H9 (cell line): ENCODE measurements at regions not wholly inside any gene's neighbourhood (a gene's known extent, or its start where the extent isn't known, plus 50 kb on each side); places are given as distances from the start of the nearest gene placed in this dataset.

Experiments used
- DNase-seq: peaks from one replicate; pipeline ENCODE4 v3.0.0-alpha.2; 2017
- H2AFZ ChIP-seq: one replicate; pipeline ENCODE4 v1.6.1; 2013; ENCODE audit warnings: mild to moderate bottlenecking, low read length, control low read depth, moderate library complexity
- H2AK5ac ChIP-seq: 2 replicates; pipeline ENCODE4 v1.6.1; 2013; ENCODE audit warnings: low read length, control low read depth, mixed read lengths; ENCODE audit not compliant: insufficient read length
- H2BK120ac ChIP-seq: one replicate; pipeline ENCODE4 v1.6.1; 2013; ENCODE audit warnings: low read depth, mild to moderate bottlenecking, low read length, control low read depth, inconsistent platforms; ENCODE audit not compliant: poor library complexity, severe bottlenecking
- H2BK12ac ChIP-seq: 2 replicates; pipeline ENCODE4 v1.6.1; 2013; ENCODE audit warnings: low read length, control low read depth, mixed read lengths, low read depth; ENCODE audit not compliant: insufficient read length
- H2BK15ac ChIP-seq: 2 replicates; pipeline ENCODE4 v1.6.1; 2013; ENCODE audit warnings: low read depth, low read length, control low read depth
- H2BK20ac ChIP-seq: one replicate; pipeline ENCODE4 v1.6.1; 2013; ENCODE audit warnings: low read depth, mild to moderate bottlenecking, low read length, control low read depth, inconsistent platforms; ENCODE audit not compliant: poor library complexity, severe bottlenecking
- H2BK5ac ChIP-seq: 2 replicates; pipeline ENCODE4 v1.6.1; 2013; ENCODE audit warnings: low read length, control low read depth, mixed read lengths; ENCODE audit not compliant: insufficient read length
- H3K14ac ChIP-seq: 2 replicates; pipeline ENCODE4 v1.6.1; 2013; ENCODE audit warnings: low read length, control low read depth; ENCODE audit not compliant: insufficient read depth
- H3K18ac ChIP-seq: 2 replicates; pipeline ENCODE4 v1.6.1; 2013; ENCODE audit warnings: low read depth, mild to moderate bottlenecking, mixed read lengths, low read length, control low read depth; ENCODE audit not compliant: insufficient read length
- H3K23ac ChIP-seq: 2 replicates; pipeline ENCODE4 v1.6.1; 2013; ENCODE audit warnings: low read length, control low read depth, mixed read lengths, low read depth; ENCODE audit not compliant: insufficient read length
- H3K23me2 ChIP-seq: 2 replicates; pipeline ENCODE4 v1.6.1; 2013; ENCODE audit warnings: low read depth, mild to moderate bottlenecking, mixed read lengths, low read length, control low read depth; ENCODE audit not compliant: insufficient read length, poor library complexity, severe bottlenecking
- H3K27ac ChIP-seq: 2 replicates; pipeline ENCODE4 v1.5.1; 2013; ENCODE audit warnings: low read length, control low read depth, mixed read lengths, low read depth; ENCODE audit not compliant: insufficient read length
- H3K27me3 ChIP-seq: 2 replicates; pipeline ENCODE4 v1.6.1; 2013; ENCODE audit warnings: low read length, control low read depth, inconsistent platforms; ENCODE audit not compliant: insufficient read depth
- H3K4ac ChIP-seq: 2 replicates; pipeline ENCODE4 v1.6.1; 2013; ENCODE audit warnings: low read depth, mild to moderate bottlenecking, control low read depth, inconsistent platforms, low read length, moderate library complexity
- H3K4me1 ChIP-seq: 2 replicates; pipeline ENCODE4 v1.6.1; 2013; ENCODE audit warnings: low read length, control low read depth, inconsistent platforms; ENCODE audit not compliant: insufficient read depth
- H3K4me2 ChIP-seq: 2 replicates; pipeline ENCODE4 v1.6.1; 2013; ENCODE audit warnings: low read length, control low read depth, mixed read lengths; ENCODE audit not compliant: insufficient read length, insufficient read depth
- H3K56ac ChIP-seq: 2 replicates; pipeline ENCODE4 v1.6.1; 2013; ENCODE audit warnings: low read depth, mild to moderate bottlenecking, mixed read lengths, low read length, control low read depth; ENCODE audit not compliant: insufficient read length
- H3K79me1 ChIP-seq: 2 replicates; pipeline ENCODE4 v1.6.1; 2013; ENCODE audit warnings: low read depth, mild to moderate bottlenecking, moderate library complexity, low read length, control low read depth, inconsistent platforms; ENCODE audit not compliant: insufficient read depth, poor library complexity, severe bottlenecking
- H3K79me2 ChIP-seq: 2 replicates; pipeline ENCODE4 v1.6.1; 2013; ENCODE audit warnings: low read length, control low read depth, inconsistent platforms; ENCODE audit not compliant: insufficient read depth
- H3K9ac ChIP-seq: 2 replicates; pipeline ENCODE4 v1.6.1; 2013; ENCODE audit warnings: low read length, control low read depth, mixed read lengths; ENCODE audit not compliant: insufficient read length; ENCODE audit errors: extremely low read depth
- H3K9me3 ChIP-seq: one replicate; pipeline ENCODE4 v1.6.1; 2013; ENCODE audit warnings: low read depth, low read length, inconsistent platforms; ENCODE audit not compliant: control insufficient read depth
- H3T11ph ChIP-seq: one replicate; pipeline ENCODE4 v1.6.1; 2013; ENCODE audit warnings: mild to moderate bottlenecking, low read length, control low read depth, inconsistent platforms
- H4K20me1 ChIP-seq: one replicate; pipeline ENCODE4 v1.6.1; 2013; ENCODE audit not compliant: control insufficient read depth, insufficient read length, insufficient read depth
- H4K5ac ChIP-seq: 2 replicates; pipeline ENCODE4 v1.6.1; 2013; ENCODE audit warnings: low read depth, mild to moderate bottlenecking, mixed read lengths, low read length, control low read depth; ENCODE audit not compliant: insufficient read length
- H4K8ac ChIP-seq: replicated peaks from 2 replicates; pipeline ENCODE4 v1.6.1; 2013; ENCODE audit warnings: low read length, control low read depth, mixed read lengths, low read depth; ENCODE audit not compliant: insufficient read length
- H4K91ac ChIP-seq: 2 replicates; pipeline ENCODE4 v1.6.1; 2013; ENCODE audit warnings: low read depth, mild to moderate bottlenecking, moderate library complexity, mixed read lengths, low read length, control low read depth; ENCODE audit not compliant: insufficient read length
- H3K27ac Mint-ChIP-seq, 3 experiments: 2 replicates in 2 of 3; 3 replicates in 1 of 3; pipeline ENCODE4 v1.8.0; 2020 to 2021; ENCODE audit warnings: mixed read lengths in 3 of 3, mild to moderate bottlenecking in 1 of 3, moderate library complexity in 1 of 3
- H3K27me3 Mint-ChIP-seq: 2 replicates; pipeline ENCODE4 v1.8.0; 2021; ENCODE audit warnings: low read depth, mild to moderate bottlenecking, moderate library complexity, mixed read lengths
- H3K36me3 Mint-ChIP-seq, 3 experiments: 2 replicates in 2 of 3; 3 replicates in 1 of 3; pipeline ENCODE4 v1.8.0; 2020 to 2021; ENCODE audit warnings: low read depth in 3 of 3, mixed read lengths in 3 of 3; ENCODE audit not compliant: insufficient read depth in 1 of 3
- H3K4me1 Mint-ChIP-seq, 2 experiments: 2 replicates each; pipeline ENCODE4 v1.8.0; 2020; ENCODE audit warnings: mixed read lengths in 2 of 2
- H3K4me3 Mint-ChIP-seq, 2 experiments: 2 replicates in 1 of 2; 3 replicates in 1 of 2; pipeline ENCODE4 v1.8.0; 2020 to 2021; ENCODE audit warnings: mild to moderate bottlenecking in 2 of 2, mixed read lengths in 2 of 2, moderate library complexity in 1 of 2
- H3K9me3 Mint-ChIP-seq, 2 experiments: 2 replicates in 1 of 2; 3 replicates in 1 of 2; pipeline ENCODE4 v1.8.0; 2020; ENCODE audit warnings: mild to moderate bottlenecking in 2 of 2, mixed read lengths in 2 of 2, moderate library complexity in 1 of 2
- WGBS: extraction: QIAGEN DNeasy Blood & Tissue Kit; methylation state at CpG from one replicate; pipeline ENCODE4 v1.1.7; 2013; ENCODE audit warnings: missing lambda C conversion rate, low lambda C conversion rate, mixed read lengths; ENCODE audit not compliant: insufficient read length; ENCODE audit errors: extremely low coverage; 5-methylcytosine and 5-hydroxymethylcytosine counted together
- TF ChIP-seq, protein P1 (sequence below): fragments of 200-600 bp; sonication (generic); conservative IDR thresholded peaks from 3 replicates; pipeline ENCODE4 v1.8.0; 2021; ENCODE audit warnings: antibody characterized with exemption, mild to moderate bottlenecking

GRCh38 chr3:153095441-153095840, 66.6 kb upstream of the RAP2B start:
- H2BK12ac ChIP-seq = no peak overlapping the region
- H3K9me3 ChIP-seq = no peaks in the 10 kb centered on the region
- H3K23ac ChIP-seq = no peak overlapping the region
- H3K4me2 ChIP-seq = no peak overlapping the region
- no peak overlapping the region for H2AK5ac ChIP-seq
- H3K56ac ChIP-seq = no peak overlapping the region
- TF ChIP-seq, protein P1, sequence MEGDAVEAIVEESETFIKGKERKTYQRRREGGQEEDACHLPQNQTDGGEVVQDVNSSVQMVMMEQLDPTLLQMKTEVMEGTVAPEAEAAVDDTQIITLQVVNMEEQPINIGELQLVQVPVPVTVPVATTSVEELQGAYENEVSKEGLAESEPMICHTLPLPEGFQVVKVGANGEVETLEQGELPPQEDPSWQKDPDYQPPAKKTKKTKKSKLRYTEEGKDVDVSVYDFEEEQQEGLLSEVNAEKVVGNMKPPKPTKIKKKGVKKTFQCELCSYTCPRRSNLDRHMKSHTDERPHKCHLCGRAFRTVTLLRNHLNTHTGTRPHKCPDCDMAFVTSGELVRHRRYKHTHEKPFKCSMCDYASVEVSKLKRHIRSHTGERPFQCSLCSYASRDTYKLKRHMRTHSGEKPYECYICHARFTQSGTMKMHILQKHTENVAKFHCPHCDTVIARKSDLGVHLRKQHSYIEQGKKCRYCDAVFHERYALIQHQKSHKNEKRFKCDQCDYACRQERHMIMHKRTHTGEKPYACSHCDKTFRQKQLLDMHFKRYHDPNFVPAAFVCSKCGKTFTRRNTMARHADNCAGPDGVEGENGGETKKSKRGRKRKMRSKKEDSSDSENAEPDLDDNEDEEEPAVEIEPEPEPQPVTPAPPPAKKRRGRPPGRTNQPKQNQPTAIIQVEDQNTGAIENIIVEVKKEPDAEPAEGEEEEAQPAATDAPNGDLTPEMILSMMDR = no peak
- Mint-ChIP-seq H3K36me3 (peaks cover 0 to 12% (median 9%) of the 10 kb centered on the region in 3 experiments; a peak in 6 of 7 replicates), H3K27ac (peak overlapping the region in 1 of 3 experiments; percentile 62; a peak in 1 of 7 replicates), H3K4me3 (no peak overlapping the region), H3K9me3 (peaks cover 6 to 9% of the 10 kb centered on the region in 2 experiments; a peak in 4 of 5 replicates), H3K27me3 (no peaks in the 10 kb centered on the region), H3K4me1 (peaks cover 49 to 55% of the 10 kb centered on the region in 2 experiments)
- DNase-seq = no peak
- no peaks in the 10 kb centered on the region for H4K20me1 ChIP-seq
- H4K91ac ChIP-seq = no peak overlapping the region
- no peaks in the 10 kb centered on the region for H3K79me2 ChIP-seq
- H3K18ac ChIP-seq = no peak overlapping the region
- H3K4ac ChIP-seq = no peak overlapping the region
- no peaks in the 10 kb centered on the region for H3K79me1 ChIP-seq
- H4K8ac ChIP-seq = no peak overlapping the region
- H3K23me2 ChIP-seq = no peaks in the 10 kb centered on the region
- H2BK15ac ChIP-seq = no peak overlapping the region
- H3K27me3 ChIP-seq = no peaks in the 10 kb centered on the region
- no CpG with 5 or more reads among the region's 1 CpG for WGBS
- no peak overlapping the region for H2BK120ac ChIP-seq
- no peak overlapping the region for H2AFZ ChIP-seq
- H4K5ac ChIP-seq = no peak overlapping the region
- no peak overlapping the region for H3T11ph ChIP-seq
- peaks cover 2% of the 10 kb centered on the region; the same call in 1 of the 2 replicates for H3K4me1 ChIP-seq
- no peak overlapping the region for H3K27ac ChIP-seq
- H3K14ac ChIP-seq = no peak overlapping the region
- no peak overlapping the region for H2BK20ac ChIP-seq
- no peak overlapping the region for H2BK5ac ChIP-seq
- H3K9ac ChIP-seq = no peak overlapping the region
